Transverse colon (tissue), 4 donors: ENCODE measurements at regions not wholly inside any gene's neighbourhood (a gene's known extent, or its start where the extent isn't known, plus 50 kb on each side); places are given as distances from the start of the nearest gene placed in this dataset.

Experiments
- DNase-seq: peaks from one replicate; pipeline ENCODE4 v3.0.0-alpha.2; 2019
- H3K27ac ChIP-seq, 4 donors: fragments of 200-600 bp; sonication (generic); 2 replicates each; pipeline ENCODE4 v1.5.1; 2016 to 2018; ENCODE audit warnings: inconsistent platforms in 4 of 4
- H3K27me3 ChIP-seq: fragments of 200-600 bp; sonication (generic); 2 replicates; pipeline ENCODE4 v1.5.1; 2017; ENCODE audit warnings: inconsistent platforms
- H3K36me3 ChIP-seq, 4 donors: fragments of 200-600 bp; sonication (generic); 2 replicates each; pipeline ENCODE4 v1.5.1; 2017 to 2019; ENCODE audit warnings: inconsistent platforms in 4 of 4
- H3K4me1 ChIP-seq, 4 donors: fragments of 200-600 bp; sonication (generic); 2 replicates each; pipeline ENCODE4 v1.5.1; 2017 to 2020; ENCODE audit warnings: inconsistent platforms in 4 of 4
- H3K4me3 ChIP-seq, 4 donors: fragments of 200-600 bp; sonication (generic); 1 replicate in 1 of 4; 2 replicates in 3 of 4; pipeline versions ENCODE4 v1.5.1 to v1.6.1; 2017 to 2019; ENCODE audit warnings: inconsistent platforms in 4 of 4
- H3K9me3 ChIP-seq, 2 donors: fragments of 200-600 bp; sonication (generic); 2 replicates each; pipeline ENCODE4 v1.5.1; 2017 to 2019; ENCODE audit warnings: inconsistent platforms in 2 of 2
- CTCF ChIP-seq, 5 experiments: fragments of 200-600 bp in 3 of 5; fragments of 450-650 bp in 2 of 5; sonication (generic) in 3 of 5; IDR thresholded peaks; 1 replicate in 2 of 5; 2 replicates in 3 of 5; pipeline ENCODE4 v1.5.1; 2016 to 2017; ENCODE audit warnings: antibody characterized with exemption in 5 of 5, inconsistent platforms in 3 of 5, mild to moderate bottlenecking in 2 of 5, moderate library complexity in 1 of 5
- EP300 ChIP-seq: sonication (generic); formaldehyde crosslinking; IDR thresholded peaks from one replicate; pipeline ENCODE4 v1.6.1; 2017; ENCODE audit warnings: antibody characterized with exemption, low read depth
- POLR2A ChIP-seq: fragments of 450-650 bp; IDR thresholded peaks from one replicate; pipeline ENCODE4 v1.6.1; 2016; ENCODE audit warnings: antibody characterized with exemption, mild to moderate bottlenecking, moderate library complexity
- POLR2AphosphoS5 ChIP-seq, 3 donors: sonication (generic); formaldehyde crosslinking; IDR thresholded peaks; one replicate each; pipeline ENCODE4 v1.6.1; 2016; ENCODE audit warnings: antibody characterized with exemption in 3 of 3
- WGBS, 2 donors: methylation state at CpG; one replicate each; pipeline ENCODE4 v1.1.5; 2018; ENCODE audit warnings: low coverage in 1 of 2; 5-methylcytosine and 5-hydroxymethylcytosine counted together
- in situ Hi-C, 4 donors: fragments of 200-750 bp; cut with MboI; loops; one replicate each; pipeline versions ENCODE4 v1.15.0 to v1.15.1; 2017; ENCODE audit warnings: low sequenced_read_pairs in 3 of 4, low pct_ligation_motif_present in 1 of 4, low pct_unique_long_range_greater_than_20kb in 1 of 4
- intact Hi-C: fragments of 100-400 bp; cut with DNase I; formaldehyde crosslinking; loops from one replicate; pipeline ENCODE4 v1.15.1; 2023; ENCODE audit warnings: low total_unique reads

- intact Hi-C loops (no loop called here), in situ Hi-C loops (no loop called here)
- WGBS, 2 donors, result 82 to 94% methylated on average over 3 of the region's 3 CpGs
- DNase-seq, result no peak
- Histone ChIP-seq H3K4me1 (no peaks in the 10 kb centered on the region), H3K27me3 (no peaks in the 10 kb centered on the region), H3K9me3 (no peaks in the 10 kb centered on the region), H3K4me3 (no peak overlapping the region), H3K27ac (no peak overlapping the region), H3K36me3 (no peaks in the 10 kb centered on the region)
- TF ChIP-seq POLR2AphosphoS5 (IDR thresholded peaks at IDR 0.05), result no peak
- TF ChIP-seq CTCF (IDR thresholded peaks at IDR 0.05), result no peak
- no peak for TF ChIP-seq POLR2A
- TF ChIP-seq EP300, result no peak
These were observed 860.9 kb upstream of the CXADR start for GRCh38 chr21:16651956-16652355.

DNA sequence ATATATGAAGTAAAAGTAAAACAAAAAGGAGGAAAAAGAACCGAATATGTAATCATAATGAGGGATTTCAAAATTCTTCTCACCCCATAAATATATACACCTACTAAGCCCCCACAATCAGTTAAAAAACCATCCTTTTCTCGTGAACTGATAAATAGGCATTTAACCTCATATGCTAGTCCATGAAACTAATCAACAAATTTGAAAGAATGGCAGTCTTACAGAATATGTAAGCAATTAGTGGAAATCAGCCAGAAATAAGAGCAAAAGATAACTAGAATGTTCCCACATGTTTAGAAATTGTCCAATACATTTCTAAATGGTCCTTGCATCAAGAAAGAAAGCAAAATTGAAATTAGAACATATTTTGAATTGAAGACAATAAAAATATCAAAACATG lies 849.4 kb upstream of the CXADR start:
- 61 to 65% methylated on average over 2 of the region's 2 CpGs for WGBS, 2 donors
- H3K9me3 ChIP-seq, result no peaks in the 10 kb centered on the region
- H3K4me1 ChIP-seq, result no peaks in the 10 kb centered on the region
- intact Hi-C loops, result no loop called here
- no peak overlapping the region for H3K4me3 ChIP-seq
- H3K36me3 ChIP-seq, result no peaks in the 10 kb centered on the region
- no peaks in the 10 kb centered on the region for H3K27me3 ChIP-seq
- no peak for TF ChIP-seq POLR2A
- no peak for TF ChIP-seq EP300
- TF ChIP-seq POLR2AphosphoS5 (IDR thresholded peaks at IDR 0.05), result no peak
- no peak for TF ChIP-seq CTCF (IDR thresholded peaks at IDR 0.05)
- no peak for DNase-seq
- H3K27ac ChIP-seq, result no peak overlapping the region
- in situ Hi-C loops, result no loop called here

DNA sequence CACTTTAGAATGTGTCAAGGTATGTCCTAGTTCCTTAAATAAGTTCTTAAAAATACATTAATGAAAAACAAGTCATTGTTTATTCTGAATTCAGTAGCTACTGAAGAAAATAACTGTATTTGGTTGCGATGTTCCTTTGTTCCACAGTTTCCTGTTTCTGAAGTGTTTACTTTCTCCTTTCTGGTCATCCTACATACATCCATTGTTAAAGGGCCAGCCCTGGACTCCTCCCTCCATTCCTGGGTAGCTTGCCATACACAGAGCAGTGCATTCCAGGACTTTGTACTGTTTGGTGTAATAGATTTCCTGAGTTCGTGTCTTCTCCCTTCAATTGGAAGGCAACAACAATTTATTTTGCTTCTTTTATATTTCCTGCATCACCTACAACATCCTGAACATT lies 845.4 kb upstream of the CXADR start:
- in situ Hi-C loops, result no loop called here
- 68 to 76% methylated on average over 1 to 2 of the region's 2 CpGs for WGBS, 2 donors
- H3K9me3 ChIP-seq, result no peaks in the 10 kb centered on the region

DNA sequence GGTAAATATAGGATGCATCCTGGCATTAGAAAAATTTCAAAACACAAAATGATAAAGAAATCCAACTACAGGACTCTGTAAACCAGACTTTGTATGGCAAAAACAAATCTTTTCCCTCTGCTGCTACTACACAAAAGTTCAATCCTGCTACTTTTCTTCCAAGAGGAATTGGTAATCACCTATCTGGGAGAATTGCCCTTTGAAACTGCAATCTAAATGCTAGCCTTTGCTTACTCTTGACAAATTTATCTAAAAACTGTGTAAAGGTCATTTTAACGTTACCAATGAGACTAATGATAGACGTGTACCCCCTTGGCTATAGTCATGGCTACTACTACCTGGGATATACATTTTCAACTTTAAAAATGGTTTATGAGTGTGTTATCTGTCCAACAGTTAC lies 837.9 kb upstream of the CXADR start:
- in situ Hi-C loops, result no loop called here
- Histone ChIP-seq H3K36me3 (no peaks in the 10 kb centered on the region), H3K27me3 (no peaks in the 10 kb centered on the region), H3K4me1 (no peaks in the 10 kb centered on the region), H3K27ac (no peak overlapping the region), H3K9me3 (no peaks in the 10 kb centered on the region), H3K4me3 (no peak overlapping the region)
- 45 to 55% methylated on average over 2 of the region's 2 CpGs for WGBS, 2 donors
- no peak for DNase-seq
- no peak for TF ChIP-seq CTCF (IDR thresholded peaks at IDR 0.05)
- no peak for TF ChIP-seq POLR2AphosphoS5 (IDR thresholded peaks at IDR 0.05)
- TF ChIP-seq EP300, result no peak
- TF ChIP-seq POLR2A, result no peak
- intact Hi-C loops, result no loop called here

More for the DNA sequence above, 845.4 kb upstream of the CXADR start:
- Histone ChIP-seq H3K36me3 (no peaks in the 10 kb centered on the region), H3K27ac (no peak overlapping the region), H3K4me1 (no peaks in the 10 kb centered on the region), H3K27me3 (no peaks in the 10 kb centered on the region), H3K4me3 (no peak overlapping the region)
- DNase-seq, result no peak
- TF ChIP-seq POLR2AphosphoS5 (IDR thresholded peaks at IDR 0.05), result no peak
- TF ChIP-seq EP300, result no peak
- no peak for TF ChIP-seq POLR2A
- no peak for TF ChIP-seq CTCF (IDR thresholded peaks at IDR 0.05)
- intact Hi-C loops, result no loop called here
